ENCODE measurements at regions not wholly inside any gene's neighbourhood (a gene's known extent, or its start where the extent isn't known, plus 50 kb on each side); places are given as distances from the start of the nearest gene placed in this dataset.

- no peak for FAIRE-seq
Observed at GRCh38 chr5:107215611-107216010, 455.1 kb downstream of the EFNA5 start.

- no peak for FAIRE-seq
Observed at GRCh38 chr5:107213025-107213424, 457.7 kb downstream of the EFNA5 start.

DNA sequence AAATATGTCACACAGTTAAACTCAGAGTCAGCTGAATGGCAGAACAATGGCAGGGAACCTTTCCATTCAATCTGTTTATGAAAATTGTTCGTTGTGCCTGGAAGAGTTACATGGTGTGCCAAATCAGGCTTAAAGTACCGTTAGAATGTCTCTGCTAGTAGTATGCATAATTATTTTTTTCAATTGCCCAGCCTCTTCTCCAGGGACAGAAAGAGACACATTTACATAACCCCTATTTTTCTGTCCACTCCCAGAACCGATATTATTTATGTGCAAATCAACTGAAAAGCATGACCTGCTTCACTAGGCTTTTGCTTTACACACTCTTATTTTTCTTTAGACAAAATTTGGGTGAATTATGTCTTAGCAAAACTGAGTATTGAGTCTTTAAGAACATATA is 459.1 kb downstream of the EFNA5 start:
- no peak for FAIRE-seq

- no peak for FAIRE-seq
Observed at GRCh38 chr5:107208867-107209266, 461.9 kb downstream of the EFNA5 start.

- no peak for FAIRE-seq
Observed at GRCh38 chr5:107204413-107204812, 466.3 kb downstream of the EFNA5 start.

DNA sequence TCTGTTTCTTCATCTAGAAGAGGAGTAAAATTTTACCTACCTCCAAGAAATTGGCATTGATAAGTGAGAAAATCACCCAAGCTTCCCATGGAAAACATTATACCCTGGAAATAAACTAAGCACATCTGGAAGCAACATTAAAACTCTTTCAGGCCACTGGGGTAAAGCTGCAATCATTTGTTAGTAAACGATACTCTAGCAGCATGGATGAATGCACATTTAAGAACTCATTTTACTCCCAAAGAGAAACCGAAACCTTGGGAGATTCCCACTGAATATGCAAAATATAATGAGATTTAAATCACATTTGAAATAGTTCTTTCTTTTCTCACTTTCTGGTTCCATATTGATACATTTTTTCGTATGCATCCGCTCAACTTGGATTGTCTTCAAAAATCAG is 467.5 kb downstream of the EFNA5 start:
- FAIRE-seq = no peak

DNA sequence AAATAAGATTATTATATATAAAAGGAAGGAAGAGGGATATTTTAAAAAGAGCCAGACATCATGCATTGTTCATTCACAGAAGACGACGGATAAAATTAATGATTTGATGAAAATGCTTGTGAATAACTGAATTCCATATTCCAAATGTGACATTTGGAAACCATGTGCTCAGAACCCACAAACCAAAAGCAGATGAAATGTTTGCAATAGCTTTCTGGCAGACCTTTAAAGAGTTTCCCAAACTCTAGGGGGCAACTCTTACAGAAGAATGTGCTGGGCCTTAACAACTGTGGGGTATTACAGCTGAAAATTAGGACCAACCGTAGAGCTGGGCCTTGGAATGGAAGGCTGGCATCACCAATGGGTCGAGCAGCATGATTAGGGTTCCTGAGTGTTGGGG is 471.0 kb downstream of the EFNA5 start:
- no peak for FAIRE-seq

DNA sequence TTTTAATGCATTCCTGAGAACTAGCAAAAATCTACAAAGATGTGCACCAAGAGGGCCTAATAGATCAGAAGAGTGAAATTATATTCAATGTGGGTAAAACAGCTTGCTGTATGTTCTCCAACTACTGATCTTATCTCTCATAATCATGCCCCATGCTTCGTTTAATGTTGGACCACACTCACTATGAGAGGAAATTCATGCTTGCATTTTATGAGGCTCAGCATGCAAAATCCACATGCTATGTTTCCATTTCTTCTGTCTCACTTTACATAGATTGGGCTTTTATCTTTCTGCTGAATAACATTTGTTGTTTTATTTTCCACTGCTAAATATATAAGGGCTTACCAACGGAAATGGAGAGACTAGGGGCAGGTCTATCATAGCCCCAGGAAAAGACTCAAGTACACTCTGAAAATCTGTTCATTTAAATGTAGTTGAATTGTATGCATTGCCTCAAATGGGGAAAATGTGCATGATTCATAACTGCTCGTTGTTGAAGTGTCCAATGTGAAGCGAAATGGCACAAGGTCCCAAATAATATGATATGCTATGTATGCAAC is 474.2 kb downstream of the EFNA5 start:
- FAIRE-seq = no peak

GRCh38 chr5:107195890-107196395 is 474.8 kb downstream of the EFNA5 start:
- no peak for FAIRE-seq

GRCh38 chr5:107184871-107185270 is 485.9 kb downstream of the EFNA5 start:
- FAIRE-seq = no peak

GRCh38 chr5:107184066-107184465 is 486.7 kb downstream of the EFNA5 start:
- FAIRE-seq = no peak

DNA sequence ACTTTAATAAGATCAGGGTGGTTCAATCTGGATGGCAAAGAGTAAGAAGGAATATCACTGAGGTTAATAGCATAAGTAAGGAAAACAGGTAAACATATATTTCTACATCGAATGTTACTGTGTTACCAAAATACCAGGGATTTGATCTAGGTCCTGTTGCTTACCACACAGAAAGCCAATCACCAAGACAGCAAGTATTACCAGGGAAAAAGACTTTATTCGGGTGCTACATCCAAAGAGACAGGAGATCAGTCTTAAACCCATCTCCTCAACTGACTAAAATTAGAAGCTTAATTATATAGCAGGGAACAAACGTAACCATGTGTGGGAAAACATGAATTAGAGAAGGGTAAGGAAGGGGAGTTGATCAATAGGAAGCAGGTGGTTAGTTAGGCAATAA is 500.1 kb downstream of the EFNA5 start:
- FAIRE-seq = no peak

DNA sequence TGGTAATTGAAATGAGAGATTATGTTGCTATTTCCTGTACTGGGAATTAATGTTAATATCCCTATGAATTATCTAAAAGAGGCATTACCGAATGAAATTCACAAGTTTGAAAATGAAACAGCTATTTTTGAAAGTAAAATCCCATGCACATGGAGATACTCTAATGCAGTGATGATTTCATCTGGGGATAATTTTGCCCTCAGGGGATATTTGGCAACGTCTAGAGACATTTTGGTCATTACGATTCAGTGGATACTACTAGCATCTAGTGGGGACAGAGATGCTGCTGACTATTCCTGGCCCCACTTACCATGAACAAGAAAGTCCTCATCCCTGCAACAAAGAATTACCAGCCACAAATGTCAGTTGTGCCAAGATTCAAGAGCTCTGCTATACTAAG is 500.9 kb downstream of the EFNA5 start:
- FAIRE-seq = no peak

- FAIRE-seq = no peak
Observed at GRCh38 chr5:107168848-107169752, 501.6 kb downstream of the EFNA5 start.

- FAIRE-seq = no peak
Observed at GRCh38 chr5:107168086-107168485, 502.7 kb downstream of the EFNA5 start.

DNA sequence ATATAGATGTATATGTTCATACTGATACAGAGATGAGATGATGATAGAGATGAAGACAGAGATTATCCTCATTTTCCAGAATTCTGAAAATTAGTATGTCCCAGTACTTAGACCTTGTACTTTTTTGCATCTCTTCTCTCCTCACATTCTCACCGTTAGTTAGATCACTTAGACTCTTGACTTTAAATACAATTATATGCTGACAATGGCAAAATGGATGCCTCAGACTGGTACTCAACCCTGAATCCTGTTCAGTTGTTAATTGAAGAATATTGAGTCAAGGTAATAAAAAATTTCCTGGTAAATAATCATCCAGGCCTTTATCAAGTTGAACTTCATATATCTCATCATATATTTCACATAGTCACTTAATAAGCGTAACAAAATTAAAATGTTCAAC is 505.4 kb downstream of the EFNA5 start:
- FAIRE-seq = no peak

GRCh38 chr5:107157809-107158208 is 512.9 kb downstream of the EFNA5 start:
- no peak for FAIRE-seq

DNA sequence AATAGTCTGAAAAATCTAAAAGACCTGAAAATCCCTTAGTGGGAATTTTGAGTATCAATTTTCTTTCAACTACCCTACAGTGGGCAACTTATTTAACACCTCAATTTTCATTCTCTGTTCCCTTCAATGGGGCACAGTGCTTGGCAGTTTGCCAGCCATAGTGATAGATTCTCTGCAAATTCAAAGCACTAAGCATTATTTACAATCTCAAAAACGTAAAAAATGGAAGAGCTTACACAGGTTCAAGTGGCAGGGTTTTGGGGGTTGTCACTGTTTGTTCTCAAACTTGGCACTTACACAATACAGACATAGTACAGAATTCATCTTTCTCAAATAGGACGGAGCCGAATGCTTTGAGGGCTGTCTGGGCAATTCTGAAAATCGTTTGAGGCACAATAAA is 515.0 kb downstream of the EFNA5 start:
- no peak for FAIRE-seq

- FAIRE-seq = no peak
Observed at GRCh38 chr5:107154593-107154992, 516.1 kb downstream of the EFNA5 start.

DNA sequence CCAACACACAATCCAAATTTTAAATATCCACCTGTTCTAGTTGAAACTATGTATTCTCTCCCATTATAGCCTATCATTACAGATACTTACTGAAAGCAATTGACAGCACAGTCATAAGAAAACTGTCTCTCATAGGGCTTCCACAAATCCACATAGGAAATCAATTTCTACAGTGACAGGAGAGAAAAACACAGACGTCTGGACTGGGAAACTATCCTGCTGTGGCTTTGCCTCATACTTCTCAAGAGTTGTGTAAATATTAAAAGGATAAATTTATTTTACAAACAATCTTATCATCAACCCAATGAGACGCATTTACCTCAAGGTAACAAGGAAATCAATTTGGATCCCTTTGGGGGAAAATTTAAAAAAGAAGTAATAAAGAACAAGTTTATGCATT is 517.5 kb downstream of the EFNA5 start:
- no peak for FAIRE-seq

DNA sequence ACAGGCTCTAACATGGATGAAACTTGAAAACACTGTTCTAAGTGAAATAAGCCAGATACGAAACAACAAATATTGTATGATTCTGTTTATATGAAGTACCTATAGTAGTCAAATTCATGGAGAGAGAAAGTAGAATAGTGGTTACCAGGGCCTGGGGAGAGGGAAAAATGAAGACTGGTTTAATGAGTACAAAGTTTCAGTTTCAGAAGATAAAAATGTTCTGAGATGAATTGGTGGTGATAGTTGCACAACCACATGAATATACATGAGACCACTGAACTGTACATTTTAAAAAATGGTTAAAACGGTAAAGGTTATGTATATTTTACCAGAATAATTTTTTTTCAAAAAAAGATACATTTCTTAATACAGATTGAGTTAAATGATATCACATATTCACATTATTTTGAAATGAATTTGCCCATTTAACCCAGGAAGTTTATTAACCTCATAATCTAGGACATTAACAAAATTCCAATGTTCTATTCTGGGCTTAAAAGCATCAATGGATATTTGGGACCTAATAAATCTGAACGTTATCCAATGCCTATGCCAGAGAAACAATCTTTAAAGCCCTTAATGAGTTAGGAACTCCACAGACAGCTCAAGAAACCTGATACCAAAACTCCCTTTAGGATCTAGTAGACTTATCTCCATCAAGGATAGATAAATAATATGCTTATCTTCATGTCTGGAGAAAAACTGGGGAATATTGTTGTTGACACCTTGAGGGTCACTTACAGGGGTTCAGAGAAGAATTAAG is 521.3 kb downstream of the EFNA5 start:
- FAIRE-seq = no peak

DNA sequence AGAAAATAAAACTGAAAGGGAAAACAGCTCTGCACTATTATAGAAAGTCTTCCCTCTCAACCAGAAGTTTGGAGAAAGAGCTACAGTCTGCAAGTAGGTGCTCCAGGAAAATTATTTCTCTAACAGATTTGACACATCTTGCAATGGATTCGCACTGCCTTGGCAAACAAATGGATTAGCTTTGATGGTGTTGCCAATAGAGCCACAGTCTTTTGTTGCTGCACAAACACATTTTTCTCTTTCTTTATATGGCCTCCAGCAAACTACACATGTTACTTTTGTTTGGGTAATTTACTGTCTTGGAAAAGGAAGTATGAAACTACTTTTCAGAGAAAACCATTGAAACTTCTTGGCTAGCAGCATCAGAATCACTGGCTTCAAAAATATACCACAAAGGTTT is 523.1 kb downstream of the EFNA5 start:
- FAIRE-seq = no peak

GRCh38 chr5:107146901-107147300 is 523.8 kb downstream of the EFNA5 start:
- FAIRE-seq = no peak

DNA sequence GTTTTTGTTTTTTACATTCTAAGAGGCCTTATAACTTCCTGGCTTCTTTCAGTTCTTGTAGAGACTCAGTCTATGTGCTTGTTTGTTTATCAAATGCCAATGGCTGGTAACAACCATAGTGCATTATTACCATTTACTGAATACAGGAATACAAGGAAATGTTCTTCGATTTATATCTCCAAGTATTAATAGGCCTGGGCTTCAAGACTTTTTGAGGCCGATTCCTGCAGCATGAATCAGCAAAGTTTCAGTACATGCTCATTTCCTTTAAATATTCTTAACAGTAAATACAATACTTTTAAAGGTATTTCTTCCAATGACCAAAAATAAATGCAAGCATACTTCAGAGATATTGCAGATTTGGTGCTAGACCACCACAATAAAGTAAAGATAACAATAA is 535.3 kb downstream of the EFNA5 start:
- FAIRE-seq = no peak

Data from colon (tissue), 2 donors.